Activated T-helper 9 cell treated with anti-CD3 and anti-CD28 coated beads, Interleukin-2, amount 50 U/mL, for 16 hours (primary cell): ENCODE measurements at regions not wholly inside any gene's neighbourhood (a gene's known extent, or its start where the extent isn't known, plus 50 kb on each side); places are given as distances from the start of the nearest gene placed in this dataset.

Experiments
- DNase-seq: peaks from one replicate; pipeline ENCODE4 v3.0.0-alpha.2; 2020; ENCODE audit warnings: low read depth

- peak; percentile 35 for DNase-seq
Measured at GRCh38 chr14:76926521-76927251, 100.5 kb downstream of the LRRC74A start.

- no peak for DNase-seq
Measured at GRCh38 chr14:76925097-76925441, 98.9 kb downstream of the LRRC74A start.

GRCh38 chr14:76924371-76925096, 98.3 kb downstream of the LRRC74A start:
- DNase-seq: no peak

GRCh38 chr14:76923431-76924370, 97.5 kb downstream of the LRRC74A start:
- DNase-seq: no peak

DNA sequence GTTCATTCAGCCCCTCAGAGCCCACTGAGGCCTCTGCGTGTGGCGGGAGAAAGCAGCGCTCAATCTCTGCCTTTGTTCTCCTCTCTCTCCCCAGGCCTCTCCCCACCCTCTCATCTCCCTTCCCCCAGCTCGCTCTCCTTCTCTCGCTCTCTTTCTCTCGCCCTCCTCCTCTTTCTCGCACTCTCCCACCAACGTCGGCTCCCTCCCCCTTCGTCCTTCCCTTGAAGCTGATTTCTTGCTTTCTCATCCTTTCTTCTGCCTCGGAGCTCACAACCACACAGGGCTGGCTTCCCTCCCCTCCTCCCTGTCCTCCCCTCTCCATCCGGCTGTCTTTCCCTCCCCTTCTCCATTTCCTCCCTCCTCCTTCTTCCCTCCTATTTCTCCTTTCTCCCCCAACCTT, 96.4 kb downstream of the LRRC74A start:
- no peak for DNase-seq

DNA sequence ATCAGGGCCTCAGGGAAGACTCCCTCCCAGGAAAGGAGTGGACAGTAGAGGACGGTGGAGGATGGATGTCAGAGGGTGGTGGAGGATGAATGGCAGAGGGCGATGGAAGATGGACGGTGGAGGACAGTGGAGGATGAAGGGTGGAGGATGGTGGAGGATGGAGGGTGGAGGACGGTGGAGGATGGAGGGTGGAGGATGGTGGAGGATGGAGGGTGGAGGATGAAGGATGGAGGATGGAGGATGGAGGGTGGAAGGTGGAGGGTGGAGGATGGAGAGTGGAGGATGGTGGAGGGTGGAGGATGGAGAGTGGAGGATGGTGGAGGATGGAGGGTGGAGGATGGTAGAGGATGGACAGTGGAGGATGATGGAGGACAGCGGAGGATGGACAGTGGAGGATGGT, 95.9 kb downstream of the LRRC74A start:
- DNase-seq: no peak

DNA sequence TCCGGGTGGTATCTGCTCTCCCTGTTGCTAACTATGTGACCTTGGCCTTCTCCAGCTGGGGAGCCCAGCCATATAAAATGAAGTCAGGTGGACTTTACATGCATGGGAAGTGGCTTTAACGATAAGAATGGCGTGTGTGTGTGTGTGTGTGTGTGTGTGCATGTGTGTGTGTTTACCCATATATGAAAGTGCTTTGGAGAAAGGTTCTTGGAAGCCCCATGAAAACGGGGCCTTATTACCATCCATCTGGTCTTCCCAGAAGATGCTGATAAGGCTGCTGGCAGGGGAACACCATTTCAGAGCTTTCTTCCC, 94.8 kb downstream of the LRRC74A start:
- DNase-seq: no peak

GRCh38 chr14:76920331-76921087, 94.3 kb downstream of the LRRC74A start:
- no peak for DNase-seq

DNA sequence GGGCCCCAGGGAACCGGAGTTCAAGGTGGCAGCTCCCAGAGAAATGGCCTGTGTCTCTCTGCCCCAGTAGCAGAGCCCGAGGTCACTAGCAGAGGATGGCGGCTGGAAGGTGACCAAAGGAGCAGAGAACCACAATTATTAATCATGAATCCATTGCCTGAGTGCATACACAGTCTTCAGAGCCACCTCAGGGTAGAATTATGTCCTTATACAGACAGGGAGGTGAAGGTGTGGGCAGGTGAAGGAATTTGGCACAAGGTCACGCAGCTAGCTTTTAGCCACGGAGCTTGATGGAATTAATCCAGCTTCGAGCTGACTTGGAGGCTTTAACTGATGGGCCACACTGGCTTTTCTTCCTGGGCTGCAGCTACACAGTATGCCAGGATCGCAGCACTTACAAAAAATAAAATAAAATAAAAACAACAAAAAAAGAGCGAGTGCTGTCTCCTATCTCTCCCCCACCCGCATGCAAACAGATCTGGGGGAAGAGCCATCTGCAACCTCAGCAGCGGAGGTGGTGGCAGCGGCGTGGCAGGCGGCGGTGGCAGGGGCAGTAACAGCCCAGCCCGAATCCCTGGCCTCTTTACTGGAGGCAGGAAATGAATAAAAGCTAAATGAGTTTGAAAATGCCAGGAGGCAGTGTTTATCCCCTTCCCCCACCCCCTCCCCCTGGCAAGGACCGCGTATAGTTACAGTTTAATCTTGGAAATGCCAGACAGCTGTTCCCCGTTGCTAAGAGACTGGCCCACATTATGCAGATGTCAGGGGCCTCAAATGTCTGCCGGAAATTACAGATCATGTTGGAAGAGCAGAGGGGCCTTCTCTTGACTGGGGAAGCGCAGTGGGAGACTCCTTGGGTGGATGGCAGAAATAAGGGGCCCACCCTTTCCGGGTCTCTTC, 93.5 kb downstream of the LRRC74A start:
- DNase-seq: no peak
